DMS114 treated with DMSO at 0.1 percent for 48 hours (cell line): ENCODE measurements at regions not wholly inside any gene's neighbourhood (a gene's known extent, or its start where the extent isn't known, plus 50 kb on each side); places are given as distances from the start of the nearest gene placed in this dataset.

Experiments
- DNase-seq: peaks from one replicate; lab custom pipeline; 2025; ENCODE audit not compliant: unreplicated experiment; lab: John Stamatoyannopoulos, UW

DNA sequence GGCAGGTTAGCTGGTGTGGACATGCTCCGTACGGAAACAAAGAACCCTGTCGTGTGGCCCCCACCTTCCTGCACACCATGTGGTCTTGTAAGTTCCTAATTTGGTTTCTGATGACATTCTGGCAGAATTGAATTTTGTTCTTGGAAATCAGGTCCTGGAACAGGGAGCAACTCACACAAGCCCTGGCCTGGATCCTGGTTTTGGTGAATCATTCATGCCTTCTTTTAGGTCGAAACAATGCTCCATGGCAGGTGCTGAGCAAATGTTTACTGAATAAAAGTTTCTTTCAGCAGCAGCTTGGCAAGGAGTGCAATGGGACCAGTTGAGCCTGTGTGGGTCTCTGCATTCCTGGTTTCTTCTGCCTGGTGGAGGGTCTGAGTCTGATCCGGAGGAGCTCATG lies 978.4 kb downstream of the BCL11B start:
- no peak for DNase-seq

- no peak for DNase-seq
These were observed 975.1 kb downstream of the BCL11B start for GRCh38 chr14:98296895-98297294.

GRCh38 chr14:98297567-98297966 lies 974.4 kb downstream of the BCL11B start:
- no peak for DNase-seq

DNA sequence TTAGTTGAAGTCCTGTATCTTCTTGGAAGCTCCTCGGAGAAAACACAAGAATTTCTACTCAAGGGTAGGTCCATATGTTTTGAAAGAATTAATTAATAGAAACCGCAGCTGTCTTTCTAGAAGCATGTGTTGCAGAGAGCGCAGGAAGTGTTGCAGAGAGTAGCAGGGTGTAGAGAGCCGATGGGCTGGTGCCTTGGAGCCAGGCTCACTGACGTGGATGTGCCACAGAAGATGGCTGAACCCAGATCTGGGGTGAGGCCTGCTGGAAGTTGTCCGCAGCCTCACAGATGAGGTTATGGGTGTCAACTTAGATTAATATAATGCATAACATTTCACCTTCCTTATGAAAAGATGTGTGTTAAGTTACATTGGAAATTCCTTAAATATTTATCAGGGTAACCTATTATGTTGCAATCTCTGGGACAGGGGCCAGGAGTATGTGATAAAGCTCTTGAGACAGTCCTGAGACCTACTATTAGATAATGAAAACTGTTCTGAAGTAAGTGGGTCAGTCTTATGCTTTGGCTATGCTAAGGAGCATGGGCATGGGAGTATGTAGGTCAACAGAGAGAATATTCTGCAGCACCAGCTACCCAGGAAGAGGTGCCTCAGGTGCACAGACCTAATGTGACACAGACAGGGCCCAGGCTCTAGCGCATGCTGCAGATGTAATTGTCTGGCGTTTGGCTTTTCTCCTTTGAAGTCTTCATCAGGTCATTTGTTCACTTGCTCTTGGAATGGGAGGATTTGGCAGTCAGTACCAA lies 973.3 kb downstream of the BCL11B start:
- no peak for DNase-seq

GRCh38 chr14:98301681-98302080 lies 970.3 kb downstream of the BCL11B start:
- DNase-seq = no peak

DNA sequence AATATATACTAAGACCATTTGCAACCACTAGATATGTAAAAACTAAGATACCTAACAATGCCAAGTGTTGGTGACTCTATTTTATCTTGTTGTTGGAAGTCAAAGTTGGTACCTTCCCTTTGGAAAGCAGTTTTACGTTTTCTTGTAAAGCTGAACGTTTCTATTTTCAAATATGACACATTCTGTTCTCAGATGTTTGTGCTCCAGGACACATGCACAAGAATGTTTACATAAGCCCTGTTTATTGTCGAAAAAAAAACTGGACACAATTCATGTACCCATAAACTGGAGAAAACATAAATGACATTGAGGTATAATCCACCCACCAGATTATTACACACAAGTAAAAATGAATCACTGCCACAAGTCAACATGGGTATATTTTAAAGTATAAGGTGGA lies 967.4 kb downstream of the BCL11B start:
- no peak for DNase-seq

DNA sequence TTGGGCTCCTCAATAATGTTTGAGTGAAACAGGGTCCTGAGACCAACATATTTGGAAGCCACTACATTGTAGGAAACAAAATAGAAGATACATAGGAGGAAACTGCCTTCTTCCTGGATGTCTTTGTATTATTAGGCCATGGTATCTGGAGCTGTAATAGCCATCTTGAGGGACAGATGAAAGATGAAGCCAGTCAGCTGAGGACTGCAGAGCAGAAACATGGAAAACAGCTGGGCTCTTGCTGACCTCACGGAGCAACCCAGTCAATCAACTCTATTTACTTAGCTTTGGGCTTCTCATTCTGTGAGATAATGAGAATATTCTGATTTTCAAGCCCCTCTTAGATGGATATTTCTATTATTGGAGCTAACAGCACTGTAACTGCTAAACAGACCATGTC lies 962.4 kb downstream of the BCL11B start:
- no peak for DNase-seq

- no peak for DNase-seq
These were observed 960.0 kb downstream of the BCL11B start for GRCh38 chr14:98312006-98312405.

- DNase-seq = no peak
These were observed 950.2 kb downstream of the BCL11B start for GRCh38 chr14:98321841-98322240.

- no peak for DNase-seq
These were observed 948.2 kb downstream of the BCL11B start for GRCh38 chr14:98323836-98324235.

DNA sequence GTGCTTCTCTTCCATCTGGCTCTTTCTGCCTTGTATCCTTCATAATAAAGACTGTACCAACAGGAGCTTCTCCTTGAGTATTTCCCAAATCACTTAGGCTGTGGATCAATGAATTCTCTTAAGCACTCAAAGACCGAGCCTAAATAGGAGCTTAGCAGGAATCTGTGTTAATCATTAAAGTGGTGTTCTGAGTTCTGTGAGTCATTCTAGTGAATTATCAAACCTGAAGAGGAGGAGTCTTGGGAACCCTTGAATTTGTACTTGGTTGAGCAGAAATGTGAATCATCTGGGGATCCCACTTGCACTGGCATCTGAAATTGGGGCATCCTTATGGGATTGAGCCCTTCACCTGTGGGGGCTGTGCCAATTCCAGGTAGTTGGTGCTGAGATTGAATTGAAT lies 946.2 kb downstream of the BCL11B start:
- DNase-seq = no peak

DNA sequence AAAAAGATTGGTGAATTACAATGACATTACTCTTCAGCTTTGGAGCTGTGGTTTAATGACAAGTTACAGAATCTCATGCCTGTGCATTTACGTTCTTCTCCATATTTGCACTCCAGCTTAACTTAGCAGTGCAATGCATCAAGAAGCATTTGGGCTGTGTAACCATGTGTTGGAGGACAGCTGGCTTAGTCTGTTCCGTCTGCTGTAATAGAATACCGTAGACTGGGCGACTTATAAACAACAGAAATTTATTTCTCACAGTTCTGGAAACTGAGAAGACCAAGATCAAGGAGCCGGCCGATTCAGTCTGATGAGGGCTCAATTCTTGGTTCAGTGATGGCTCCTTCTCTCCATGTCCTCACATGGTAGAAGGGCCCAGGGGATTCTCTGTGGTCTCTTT lies 943.5 kb downstream of the BCL11B start:
- no peak for DNase-seq

DNA sequence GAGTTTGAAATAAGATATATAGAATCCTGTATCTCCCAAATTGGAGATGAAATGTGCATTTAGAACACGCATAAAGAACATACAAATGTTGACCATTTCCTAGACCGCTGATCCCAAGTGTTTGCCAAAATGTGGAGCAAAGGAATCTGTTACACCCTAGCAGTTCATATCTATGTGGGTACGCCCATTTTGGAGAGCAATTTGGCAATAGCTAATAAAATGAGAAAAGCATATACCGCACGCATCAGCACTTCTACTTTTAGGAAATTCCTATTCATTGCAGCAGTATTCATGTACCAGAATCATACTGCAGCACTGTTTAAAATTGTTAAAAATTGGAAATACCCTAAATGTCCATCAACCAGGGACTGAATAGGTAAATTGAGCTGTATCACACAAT lies 937.8 kb downstream of the BCL11B start:
- no peak for DNase-seq

DNA sequence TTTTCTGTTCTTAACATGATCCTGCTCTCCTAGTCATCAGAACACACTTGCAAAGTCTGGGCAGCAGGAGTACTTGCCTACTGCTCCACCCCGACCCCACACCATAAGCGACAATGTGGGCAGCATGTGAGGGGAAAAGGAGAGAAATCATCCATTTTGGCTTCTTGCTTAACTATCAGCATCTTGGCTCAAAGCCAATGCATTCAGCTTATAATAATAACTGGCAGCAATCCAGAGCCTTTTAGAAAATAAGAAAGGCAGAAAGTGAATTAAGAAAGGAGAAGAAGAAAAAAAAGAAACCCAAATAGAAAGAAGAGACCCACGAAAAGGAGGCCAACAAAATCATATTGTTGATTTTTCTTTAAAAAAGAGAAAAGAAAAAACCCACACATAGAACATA lies 930.8 kb downstream of the BCL11B start:
- no peak for DNase-seq

- DNase-seq = no peak
These were observed 926.8 kb downstream of the BCL11B start for GRCh38 chr14:98345161-98345560.

DNA sequence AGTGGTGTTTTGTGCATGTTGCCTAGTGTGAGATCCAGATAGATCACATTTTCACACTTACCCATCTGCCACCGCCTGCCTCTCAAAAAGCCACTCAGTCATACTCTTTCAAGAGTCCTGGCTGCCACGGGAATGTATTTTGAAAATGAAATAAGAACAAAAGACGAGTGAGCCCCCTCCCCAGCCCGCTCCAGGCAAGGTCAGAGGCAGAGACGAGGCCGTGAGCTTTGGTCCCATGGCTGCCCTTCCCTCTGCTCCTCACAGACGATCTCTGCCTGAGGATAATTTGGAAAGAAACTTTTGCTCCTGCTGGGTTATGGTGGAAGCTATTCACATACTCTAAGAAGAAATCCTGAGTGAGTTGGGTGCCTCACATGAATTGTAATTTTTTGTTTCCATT lies 924.3 kb downstream of the BCL11B start:
- DNase-seq = no peak

DNA sequence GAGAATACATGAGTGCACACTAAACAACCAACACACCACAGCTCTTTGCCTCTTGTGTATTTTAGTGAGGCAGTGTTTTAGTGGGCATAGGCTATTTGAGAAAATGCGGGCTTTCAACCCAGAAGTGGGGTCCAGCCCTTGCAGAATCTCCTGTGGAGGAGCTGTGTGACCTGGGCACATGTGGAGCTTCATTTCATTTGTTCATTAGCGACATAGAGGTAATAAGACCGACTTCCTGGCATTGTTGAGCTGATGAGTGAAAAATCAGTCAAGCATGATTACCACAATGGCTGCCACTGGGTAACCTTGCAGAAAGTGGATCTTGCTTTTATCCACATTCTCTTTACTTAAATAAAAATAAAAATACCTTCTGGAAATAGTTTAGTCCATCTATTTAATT lies 923.5 kb downstream of the BCL11B start:
- no peak for DNase-seq

DNA sequence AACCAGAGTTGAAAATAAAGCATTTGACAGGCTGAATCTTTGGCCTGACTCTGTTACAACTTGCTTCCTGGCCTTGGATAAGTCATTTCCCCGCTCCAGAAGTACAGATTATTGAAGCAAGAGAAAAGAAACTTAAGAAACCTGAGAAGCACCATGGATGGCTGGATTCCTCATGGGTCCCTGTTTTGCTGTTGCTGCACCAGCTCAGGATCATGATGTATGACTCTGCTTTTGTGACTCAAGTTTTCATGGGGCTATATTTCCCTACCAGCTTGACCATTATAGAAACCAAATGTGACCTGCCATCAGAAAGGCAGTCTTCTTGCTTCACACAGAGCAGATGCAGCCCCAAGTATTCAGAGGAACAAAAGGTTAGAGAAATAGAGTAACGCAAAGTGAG lies 921.8 kb downstream of the BCL11B start:
- DNase-seq = no peak

DNA sequence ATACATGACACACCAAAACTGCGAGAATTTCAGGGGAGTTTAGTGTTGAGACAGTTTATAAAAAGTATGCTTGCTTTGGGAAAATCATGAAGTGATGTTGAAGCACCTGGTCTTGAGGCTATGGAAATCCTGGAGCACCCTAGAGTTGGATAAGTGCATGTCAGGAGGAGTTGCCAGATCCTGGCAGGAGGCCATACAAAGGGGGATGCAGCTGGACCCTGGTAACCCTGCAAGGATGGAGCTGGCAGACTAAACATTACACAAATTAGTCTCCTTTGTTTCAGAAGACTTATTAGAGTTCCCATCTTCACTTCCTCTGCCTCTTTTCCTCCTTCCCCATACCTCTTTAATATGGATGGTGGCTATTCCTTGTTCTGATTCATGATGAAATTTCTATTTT lies 907.0 kb downstream of the BCL11B start:
- no peak for DNase-seq

GRCh38 chr14:98366429-98366828 lies 905.6 kb downstream of the BCL11B start:
- DNase-seq = no peak

- no peak for DNase-seq
These were observed 903.8 kb downstream of the BCL11B start for GRCh38 chr14:98368221-98368620.

DNA sequence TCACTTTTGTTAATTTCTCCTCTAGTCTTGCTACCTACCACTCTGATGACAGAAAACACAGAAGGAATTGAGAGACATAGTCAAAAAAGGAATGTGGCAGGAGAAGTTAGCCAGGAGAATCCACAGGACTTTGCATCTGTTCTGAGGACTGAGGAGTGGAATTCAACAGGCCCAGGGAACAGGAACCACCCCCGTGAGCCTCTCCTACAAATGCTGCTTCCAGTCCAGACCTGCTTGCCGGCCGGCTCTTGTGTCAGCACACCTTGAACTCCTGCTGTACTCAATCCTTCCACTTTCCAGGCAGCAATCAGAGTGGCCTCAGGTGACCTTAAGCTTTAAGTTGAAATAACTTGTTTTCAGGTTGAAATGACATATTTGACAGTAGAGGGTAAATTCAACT lies 903.1 kb downstream of the BCL11B start:
- DNase-seq = no peak

DNA sequence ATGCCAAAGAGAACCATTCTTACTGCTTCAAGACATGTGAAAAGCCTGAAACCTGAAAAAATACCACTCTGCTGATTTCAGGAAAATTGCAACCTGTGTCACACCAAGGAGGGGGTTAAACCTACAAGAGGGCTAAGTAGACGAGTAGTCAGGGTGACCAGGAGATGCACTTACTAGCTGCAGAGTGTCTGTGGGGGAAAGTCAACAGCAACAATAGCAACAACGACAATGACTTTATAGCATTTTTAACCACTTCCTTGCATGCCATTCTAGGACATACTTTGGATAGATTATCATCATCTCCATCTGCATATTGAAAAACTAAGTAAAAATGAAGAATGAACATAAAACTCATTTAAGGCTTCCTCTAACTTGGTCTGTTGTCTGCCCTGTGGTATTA lies 902.7 kb downstream of the BCL11B start:
- no peak for DNase-seq
